HL-60/S4 treated with retinoic acid at 250 ng/mL for 4 days and 3 days (cell line): ENCODE measurements at regions not wholly inside any gene's neighbourhood (a gene's known extent, or its start where the extent isn't known, plus 50 kb on each side); places are given as distances from the start of the nearest gene placed in this dataset.

Experiments
- in situ Hi-C: fragments of 300-500 bp; cut with MboI; formaldehyde crosslinking; loops from 2 replicates; pipeline ENCODE4 v1.7.0; 2022; ENCODE audit warnings: low sequenced_read_pairs

DNA sequence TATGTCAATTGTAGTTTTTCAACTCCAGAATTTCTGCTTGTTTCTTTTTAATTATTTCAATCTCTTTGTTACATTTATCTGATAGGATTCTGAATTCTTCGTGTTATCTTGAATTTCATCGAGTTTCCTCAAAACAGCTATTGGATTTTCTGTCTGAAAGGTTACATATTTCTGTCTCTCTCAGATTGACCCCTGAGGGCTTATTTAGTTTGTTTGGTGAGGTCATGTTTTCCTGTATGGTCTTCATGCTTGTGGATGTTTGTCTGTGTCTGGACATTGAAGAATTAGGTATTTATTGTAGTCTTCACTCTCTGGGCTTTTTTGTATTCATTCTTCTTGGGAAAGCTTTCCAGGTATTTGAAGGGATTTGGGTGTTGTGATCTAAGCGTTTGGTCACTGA lies 85.6 kb downstream of the SNAPC1 start:
- in situ Hi-C loops, result loop anchor here (25.0 kb wide), 1 partner anchor 386 kb away; no protein-coding TSS in a partner anchor

DNA sequence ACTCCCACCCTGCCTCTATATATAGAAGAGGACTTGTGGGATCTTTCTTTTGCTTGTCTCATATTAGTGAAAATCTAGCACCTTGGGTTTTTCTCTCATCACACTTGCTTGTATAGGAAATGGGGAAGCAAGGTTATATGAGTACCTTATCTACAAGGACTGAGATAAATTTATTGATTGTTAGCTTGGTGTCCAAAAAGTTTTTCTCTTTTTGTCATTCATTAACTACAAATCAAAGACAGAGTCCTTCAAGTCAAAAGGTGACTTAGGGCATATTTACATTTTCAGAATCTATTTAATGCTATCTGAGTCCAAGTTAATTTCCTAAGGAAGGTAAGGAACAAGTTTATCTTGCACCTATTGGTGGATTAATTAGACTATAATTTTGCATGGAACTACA lies 92.7 kb downstream of the SNAPC1 start:
- in situ Hi-C loops, result no loop called here

DNA sequence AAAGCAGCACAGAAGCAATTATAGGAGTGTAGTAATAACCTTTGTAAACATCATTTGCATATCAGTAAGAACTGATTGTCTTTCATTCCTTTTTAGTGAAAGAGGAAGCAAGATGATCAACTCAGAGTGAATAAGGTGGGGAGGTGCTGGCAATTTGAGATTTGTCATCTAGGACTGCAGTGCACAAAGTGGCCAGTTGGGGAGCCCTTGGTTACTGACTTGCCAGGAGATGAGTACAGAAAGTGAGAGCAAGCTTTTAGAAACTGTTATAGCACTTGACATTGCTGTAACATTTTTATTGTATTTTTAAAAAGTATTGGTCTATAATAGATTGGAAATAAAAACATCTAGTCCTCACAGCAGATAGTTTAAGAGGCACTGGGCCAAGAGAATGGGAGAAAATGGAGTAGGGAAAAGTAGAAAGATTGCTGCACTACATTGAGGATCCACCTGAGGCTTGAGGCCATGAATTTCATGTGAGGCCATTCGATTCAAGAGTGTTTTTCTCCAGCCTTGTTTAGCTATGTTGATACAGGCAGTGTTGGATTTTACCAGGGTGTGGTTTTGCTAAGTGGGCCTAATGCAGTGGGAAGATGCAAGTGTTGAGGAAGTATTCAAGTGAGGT lies 98.2 kb downstream of the SNAPC1 start:
- in situ Hi-C loops, result no loop called here

DNA sequence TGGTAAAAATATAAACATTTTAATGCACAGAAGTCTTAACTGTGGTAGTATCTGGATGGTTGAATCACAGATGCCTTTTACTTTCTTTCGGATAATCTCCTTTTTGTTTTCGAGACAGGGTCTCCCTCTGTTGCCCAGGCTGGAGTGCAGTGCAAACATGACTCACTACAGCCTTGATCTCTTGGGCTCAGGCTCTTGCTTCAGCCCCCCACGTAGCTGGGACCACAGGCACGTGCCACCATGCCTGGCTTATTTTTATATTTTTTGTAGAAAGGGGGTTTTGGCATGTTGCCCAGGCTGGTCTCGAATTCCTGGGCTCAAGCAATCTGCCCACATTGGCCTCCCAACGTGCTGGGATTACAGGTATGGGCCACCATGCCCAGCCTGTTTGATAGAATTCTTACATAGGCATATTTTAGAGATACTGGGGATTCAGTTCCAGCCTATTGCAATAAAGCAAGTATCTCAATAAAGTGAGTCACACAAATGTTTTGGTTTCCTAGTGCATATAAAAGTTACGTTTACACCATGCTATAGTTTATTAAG lies 99.2 kb downstream of the SNAPC1 start:
- in situ Hi-C loops, result no loop called here

DNA sequence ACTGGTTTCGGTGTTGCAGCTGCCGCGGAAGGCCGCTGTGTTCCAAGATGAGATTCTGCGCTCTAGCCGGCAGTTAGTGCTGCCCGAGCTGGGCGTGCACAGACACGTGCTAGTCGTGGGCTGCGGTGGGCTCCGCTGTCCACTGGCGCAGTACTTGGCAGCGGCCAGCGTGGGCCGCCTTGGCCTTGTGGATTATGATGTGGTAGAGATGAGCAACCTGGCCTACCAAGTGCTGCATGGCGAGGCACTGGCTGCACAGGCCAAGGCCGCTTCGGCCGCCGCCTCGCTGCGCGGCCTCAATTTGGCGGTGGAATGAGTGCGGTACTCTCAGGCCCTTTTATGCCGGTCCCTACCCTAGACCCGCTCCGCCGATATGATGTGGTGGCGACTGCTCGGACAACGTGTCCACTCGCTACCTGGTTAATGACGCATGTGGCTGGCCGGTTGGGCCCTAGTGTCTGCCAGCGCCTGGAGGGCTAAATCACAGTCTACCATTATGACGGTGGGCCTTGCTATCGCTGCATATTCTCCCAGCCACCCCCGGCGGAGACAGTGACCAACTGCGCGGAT lies 102.2 kb downstream of the SNAPC1 start:
- in situ Hi-C loops, result no loop called here

DNA sequence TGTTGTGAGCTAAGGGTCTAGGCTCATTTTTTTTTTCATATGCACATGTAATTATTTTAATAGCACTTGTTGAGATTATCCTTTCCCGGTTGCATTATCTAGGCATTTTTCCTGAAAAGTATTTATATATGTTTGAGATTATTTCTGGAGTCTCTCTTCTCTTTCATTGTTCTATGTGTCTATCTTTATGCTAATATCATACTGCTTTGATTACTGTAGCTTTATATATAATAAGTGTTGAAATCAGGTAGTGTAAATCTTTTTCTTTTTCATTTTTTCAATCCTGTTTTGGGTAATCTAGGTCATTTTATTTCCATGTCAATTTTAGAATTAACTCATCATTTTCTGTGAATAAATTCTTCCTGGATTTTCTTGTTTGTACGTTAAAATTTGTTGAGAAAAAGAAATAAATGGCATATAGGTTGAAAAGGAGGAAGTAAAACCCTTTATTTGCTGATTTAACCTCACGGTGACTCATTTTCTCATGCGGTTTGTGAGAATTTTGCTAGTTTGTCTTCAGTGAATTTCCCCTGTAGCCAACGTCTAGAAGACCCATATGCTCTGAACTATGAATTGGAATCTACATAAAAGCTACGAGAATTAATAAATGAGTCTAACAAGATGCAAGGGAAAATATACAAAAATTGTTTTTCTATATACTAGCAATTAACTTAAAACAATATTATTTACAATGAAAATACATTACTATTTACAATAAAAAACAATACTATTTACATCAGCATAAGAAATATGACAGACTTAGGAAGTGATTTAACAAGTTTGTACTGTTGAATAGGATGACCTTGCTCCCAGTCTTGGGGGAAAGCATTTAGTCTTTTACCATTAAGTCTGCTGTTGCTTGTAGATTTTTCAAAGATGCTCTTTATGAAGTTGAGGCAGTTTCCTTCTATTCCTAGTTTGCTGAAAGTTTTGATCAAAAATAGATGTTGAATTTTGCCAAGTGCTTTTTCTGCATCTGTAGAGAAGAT lies 105.0 kb downstream of the SNAPC1 start:
- in situ Hi-C loops, result no loop called here

DNA sequence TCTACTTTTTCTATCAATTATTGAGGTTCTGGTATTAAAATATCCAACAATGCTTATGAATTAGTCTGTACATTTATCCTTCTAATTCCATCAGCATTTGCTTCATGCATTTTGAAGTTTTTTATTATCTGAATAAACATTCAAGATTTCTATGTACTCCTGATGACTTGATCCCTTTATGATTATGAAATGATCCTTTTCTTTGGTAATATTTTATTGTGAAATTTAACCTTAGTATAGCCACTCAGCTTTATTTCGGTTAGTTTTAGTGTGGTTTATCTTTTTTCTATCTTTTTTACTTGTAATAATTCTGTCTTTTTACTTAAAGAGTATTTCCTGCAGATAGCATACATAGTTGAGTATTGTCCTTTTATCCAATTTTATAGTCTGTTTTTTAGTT lies 106.6 kb downstream of the SNAPC1 start:
- in situ Hi-C loops, result no loop called here

DNA sequence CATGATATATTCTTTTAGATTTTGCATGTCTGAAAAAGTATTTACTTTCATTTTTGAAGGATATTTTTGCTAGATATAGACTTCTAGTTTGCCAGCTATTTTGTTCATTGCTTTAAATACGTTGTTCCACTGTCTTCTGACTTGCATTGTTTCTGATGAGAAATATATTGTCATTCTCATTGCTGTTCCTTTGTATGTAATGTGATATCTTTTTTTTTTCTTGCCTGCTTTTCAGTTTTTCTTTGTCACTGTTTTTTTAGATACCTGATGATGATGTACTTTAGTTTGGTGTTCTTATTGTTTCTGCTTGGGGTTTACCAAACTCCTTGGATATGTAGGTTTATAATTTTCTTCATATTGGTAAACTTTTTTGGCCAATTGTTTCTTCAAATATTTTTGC lies 107.9 kb downstream of the SNAPC1 start:
- in situ Hi-C loops, result no loop called here

DNA sequence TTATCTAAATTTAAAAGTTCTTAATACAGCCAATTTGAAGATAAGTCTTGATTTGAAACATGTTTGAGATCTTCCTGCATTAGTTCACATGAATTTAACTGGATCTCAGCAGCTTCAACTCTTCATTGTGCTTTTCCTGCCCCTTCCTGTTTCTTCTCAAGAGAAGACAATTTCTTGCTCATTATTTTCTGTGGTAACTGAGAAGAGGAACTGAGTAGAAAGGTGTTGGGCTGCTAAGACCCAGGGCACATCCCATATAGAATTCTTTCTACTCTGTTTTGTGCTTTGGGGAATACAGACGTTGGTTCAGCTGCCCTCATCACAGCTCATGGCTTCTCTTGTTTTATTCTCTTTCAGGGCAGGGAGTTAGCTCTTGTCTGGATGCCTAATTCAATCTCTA lies 110.2 kb downstream of the SNAPC1 start:
- in situ Hi-C loops, result no loop called here

DNA sequence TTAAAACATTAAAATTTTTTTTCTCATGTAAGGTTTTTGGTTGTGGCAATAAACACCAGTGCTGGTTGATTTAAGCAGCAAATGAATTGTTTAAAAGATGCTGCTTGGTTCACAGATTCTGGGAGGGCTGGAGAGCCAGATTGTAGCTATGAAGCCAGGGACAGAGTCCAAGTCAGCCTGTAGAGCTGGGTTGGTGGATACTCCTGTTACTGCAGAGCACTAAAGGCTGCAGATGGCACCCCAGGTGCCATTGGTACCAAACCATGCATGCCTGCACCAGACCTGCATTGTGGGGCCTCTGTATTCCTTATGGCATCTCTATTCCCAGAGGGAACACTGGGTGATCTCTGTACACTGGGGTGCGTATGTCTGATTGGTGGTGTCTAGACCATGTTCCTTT lies 113.3 kb downstream of the SNAPC1 start:
- in situ Hi-C loops, result no loop called here

DNA sequence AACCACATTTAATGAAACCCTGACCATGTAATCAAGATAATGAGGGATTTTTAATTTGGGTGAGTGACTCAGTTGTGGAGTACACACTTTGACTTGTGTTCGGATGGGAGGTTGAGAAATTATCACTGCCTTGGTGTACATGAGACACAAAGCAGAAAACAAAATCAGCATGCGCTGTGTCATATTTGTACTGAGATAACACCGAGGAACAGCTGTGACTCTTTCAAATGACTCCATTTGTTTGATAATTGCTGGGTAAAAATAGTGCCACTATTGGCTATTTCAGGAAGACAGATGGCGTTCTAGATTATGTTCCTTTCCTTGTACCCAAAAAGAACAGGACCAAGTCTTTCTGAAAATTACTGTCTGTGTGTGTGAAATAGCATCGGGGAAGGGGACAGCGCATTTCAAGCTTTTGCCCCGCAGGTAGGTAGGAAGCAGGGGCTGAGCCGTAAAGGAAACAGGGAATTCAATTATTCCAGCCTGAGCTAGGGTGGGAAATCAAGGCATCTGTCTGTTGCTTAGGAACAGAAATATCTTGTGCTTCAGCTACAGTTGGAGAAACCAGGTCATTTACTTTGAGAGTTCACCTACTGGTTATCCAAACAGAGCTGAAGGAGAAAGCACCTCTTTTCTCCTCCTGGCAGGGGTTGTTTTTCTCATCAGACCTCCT lies 114.3 kb downstream of the SNAPC1 start:
- in situ Hi-C loops, result no loop called here

DNA sequence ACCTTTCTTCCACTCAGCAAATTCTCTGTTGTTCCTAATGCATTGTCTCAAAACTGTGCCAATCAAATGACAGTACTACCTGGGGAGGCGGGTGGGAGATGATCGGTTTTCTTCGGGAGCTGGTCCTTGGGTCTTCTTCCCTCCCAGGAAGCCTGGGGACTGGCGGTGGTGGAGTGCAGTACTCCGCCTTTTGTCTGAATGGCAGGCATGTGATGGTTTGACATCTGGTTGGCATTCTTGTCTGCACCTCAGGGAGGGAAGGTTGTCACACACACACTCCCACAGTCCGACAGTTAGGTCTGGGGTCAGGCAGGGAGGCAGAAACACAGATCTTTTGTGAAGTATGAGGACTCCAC lies 114.8 kb downstream of the SNAPC1 start:
- in situ Hi-C loops, result no loop called here

DNA sequence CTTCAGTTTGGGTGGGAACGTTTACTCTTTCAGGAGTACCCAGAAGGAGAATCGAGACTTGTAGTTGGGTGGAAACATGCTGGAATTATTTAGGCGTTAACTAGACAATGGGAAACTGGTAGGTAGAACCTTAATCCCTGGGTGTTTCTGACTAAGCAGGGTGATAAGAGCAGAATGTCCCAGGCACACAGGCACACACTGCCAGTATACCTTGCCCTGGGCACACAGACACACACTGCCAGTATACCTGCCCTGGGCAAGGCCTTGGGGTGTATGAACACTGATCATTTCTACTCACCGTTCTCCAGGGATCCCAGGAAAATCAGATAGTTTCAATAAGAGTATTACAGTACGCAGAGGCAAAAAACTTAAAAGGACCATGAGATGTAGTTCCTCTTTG lies 115.5 kb downstream of the SNAPC1 start:
- in situ Hi-C loops, result no loop called here

DNA sequence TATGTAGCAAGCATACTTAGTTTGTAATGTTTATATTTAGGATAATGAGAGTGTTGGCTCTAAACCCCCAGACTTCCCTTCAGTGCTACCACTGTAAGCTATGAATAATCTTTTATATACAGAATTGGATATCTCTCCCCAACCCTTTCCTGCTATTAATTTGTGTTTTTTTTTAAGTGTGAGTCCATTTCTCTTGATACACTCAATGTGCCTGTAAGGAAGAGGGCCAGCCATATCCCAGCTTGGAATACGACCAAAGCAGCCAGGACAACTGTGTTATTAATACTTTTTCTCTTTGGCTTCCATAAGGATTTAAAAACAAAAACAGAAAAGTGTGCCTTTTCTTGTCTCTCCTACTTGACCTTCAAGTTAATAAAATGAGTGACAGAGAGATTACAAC lies 116.7 kb downstream of the SNAPC1 start:
- in situ Hi-C loops, result no loop called here

DNA sequence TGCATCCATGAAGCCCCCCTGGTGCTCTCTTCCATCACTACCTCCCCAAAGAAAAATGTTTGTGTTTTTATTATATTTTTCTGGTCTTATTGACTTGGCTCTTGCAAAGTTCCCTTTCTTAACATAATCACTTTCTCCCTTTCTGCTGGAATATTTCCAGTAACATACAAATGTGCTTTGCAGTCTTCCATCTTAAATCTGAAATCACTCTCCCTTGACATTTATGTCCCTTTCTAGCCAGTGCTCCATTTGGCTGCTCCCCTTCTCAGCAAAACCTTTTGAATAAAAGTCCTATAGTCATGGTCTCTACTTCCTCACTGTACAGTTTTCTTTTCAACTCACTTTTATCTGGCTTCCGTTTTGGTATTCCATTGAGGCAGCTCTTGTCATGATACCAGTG lies 118.8 kb downstream of the SNAPC1 start:
- in situ Hi-C loops, result no loop called here

DNA sequence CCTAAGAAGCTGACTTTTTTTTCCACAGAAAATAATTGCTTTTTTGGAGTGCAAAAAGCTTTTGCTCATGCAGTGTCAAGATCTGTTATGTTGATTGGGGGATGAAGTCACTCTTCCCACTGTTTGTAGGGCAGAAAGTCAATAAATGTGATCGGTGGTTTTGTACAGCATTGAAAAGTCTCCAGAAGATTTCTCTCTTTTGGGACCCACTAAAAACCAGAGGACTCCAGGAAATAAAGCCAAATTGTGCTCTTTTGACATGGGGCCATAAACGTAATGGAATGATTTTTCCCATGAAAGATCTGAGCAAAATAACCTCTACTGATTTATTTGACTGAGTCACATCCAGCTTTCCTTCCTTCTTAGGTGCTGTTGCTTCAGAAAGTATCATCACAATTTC lies 122.5 kb downstream of the SNAPC1 start:
- in situ Hi-C loops, result no loop called here

DNA sequence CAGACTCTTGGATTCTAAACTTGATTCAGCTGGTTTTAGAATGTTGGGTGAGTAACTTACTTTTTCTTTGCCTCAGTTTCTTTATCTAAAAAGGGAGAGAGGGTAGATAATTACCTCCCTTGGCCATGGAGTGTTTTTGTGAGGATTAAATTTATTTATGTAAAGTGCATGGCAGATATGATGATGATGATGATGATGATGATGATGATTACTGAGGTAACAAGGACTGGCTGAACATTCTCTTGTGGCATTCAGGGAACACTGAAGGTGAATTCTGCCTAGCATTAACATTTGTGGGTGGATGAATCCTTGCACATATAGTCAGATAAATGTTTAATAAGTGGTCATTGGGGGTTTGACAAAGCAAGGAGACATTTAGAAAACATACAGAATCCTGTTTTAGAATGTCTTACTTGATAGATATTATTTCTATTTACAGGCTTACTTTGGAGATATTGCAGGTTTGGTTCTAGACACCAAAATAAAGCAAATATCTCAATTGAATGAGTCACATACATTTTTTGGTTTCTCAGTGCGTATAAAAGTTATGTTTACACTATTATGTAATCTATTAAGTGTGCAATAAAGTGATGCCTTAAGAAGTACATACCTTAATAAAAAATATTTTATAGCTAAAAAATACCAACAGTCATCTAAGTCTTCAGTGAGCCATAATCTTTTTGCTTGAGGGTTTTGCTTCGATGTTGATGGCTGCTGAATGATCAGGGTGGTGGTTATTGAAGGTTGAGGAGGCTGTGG lies 123.2 kb downstream of the SNAPC1 start:
- in situ Hi-C loops, result no loop called here

DNA sequence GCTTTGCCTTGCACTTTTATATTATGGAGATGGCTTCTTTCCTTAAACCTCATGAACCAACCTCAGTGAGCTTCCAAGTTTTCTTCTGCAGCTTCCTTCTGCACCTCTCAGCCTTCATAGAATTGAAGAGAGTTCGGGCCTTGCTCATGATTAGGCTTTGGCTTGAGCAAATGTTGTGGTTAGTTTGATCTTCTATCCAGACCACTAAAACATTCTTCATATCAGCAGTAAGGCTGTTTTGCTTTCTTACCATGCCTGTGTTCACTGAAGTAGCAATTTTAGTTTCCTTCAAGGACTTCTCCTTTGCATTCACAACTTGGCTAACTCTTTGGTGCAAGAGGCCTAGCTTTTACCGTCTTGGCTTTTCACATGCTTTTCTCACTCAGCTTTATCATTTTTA lies 125.4 kb downstream of the SNAPC1 start:
- in situ Hi-C loops, result no loop called here

DNA sequence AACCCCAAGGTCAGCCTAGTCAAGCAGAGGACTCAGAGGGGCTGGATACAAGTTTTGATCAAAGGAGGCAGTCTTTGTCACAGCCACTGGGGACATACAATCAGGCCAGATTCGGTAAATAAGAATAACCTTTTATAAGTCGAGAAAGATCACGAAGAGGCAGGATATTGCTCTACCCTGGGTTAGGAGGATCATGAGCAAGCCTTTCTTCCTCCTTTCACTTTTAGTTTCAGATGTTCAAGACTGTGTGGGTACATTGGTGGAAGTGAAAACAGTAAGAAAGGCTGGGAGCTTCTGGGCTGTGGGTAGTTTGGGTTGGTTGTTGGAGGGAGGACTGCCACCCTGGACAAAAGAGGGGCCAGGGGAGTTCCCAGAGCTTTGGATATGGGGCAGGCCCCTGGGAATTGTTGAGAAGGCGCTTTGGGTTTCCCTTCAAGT lies 127.7 kb downstream of the SNAPC1 start:
- in situ Hi-C loops, result no loop called here

DNA sequence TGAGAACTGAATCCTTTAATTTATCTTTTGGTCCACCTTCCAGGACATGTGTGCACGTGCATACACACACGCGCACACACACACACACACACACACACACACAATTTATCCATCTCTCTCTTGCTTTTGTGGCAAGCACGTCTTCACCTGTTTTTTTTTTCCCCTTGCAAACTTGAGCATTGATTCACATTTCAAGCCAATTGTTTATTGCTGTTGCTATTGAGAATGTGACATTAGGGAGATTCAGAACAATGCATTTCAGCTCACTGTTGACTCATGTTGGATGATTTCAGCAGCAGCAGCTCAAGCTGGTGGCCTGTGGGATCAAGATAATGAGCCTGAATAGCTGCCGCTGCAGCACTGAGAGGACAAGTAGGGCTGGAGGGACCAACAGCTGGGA lies 128.9 kb downstream of the SNAPC1 start:
- in situ Hi-C loops, result no loop called here
